ENCODE measurements at regions not wholly inside any gene's neighbourhood (a gene's known extent, or its start where the extent isn't known, plus 50 kb on each side); places are given as distances from the start of the nearest gene placed in this dataset.

GRCh38 chr7:52726493-52726892 lies 308.9 kb upstream of the POM121L12 start:
- Histone ChIP-seq H3K9me3 (no peaks in the 10 kb centered on the region), H3K27me3 (no peaks in the 10 kb centered on the region), H3K27ac (no peak overlapping the region), H3K4me1 (ENCODE audit: insufficient read depth) (no peaks in the 10 kb centered on the region), H3K36me3 (no peaks in the 10 kb centered on the region), H3K4me3 (no peak overlapping the region)
- intact Hi-C loops (cut with DNase I) = no loop called here
- DNase-seq = no peak
- 74 to 93% (median 89%) methylated on average over 3 of the region's 3 CpGs for WGBS, 3 donors
- TF ChIP-seq EP300 (IDR thresholded peaks at IDR 0.05) (no peak), CTCF (IDR thresholded peaks at IDR 0.05) (no peak), POLR2A (IDR thresholded peaks at IDR 0.05) (no peak)

- WGBS, 3 donors = 85 to 90% (median 86%) methylated on average over 5 of the region's 5 CpGs
- no peak overlapping the region for H3K4me3 ChIP-seq
- H3K4me1 ChIP-seq (ENCODE audit: insufficient read depth) = no peaks in the 10 kb centered on the region
- H3K36me3 ChIP-seq = no peaks in the 10 kb centered on the region
- H3K27ac ChIP-seq = no peak overlapping the region
- no peaks in the 10 kb centered on the region for H3K9me3 ChIP-seq
- H3K27me3 ChIP-seq = no peaks in the 10 kb centered on the region
- intact Hi-C loops (cut with DNase I) = no loop called here
- no peak for TF ChIP-seq CTCF (IDR thresholded peaks at IDR 0.05)
- TF ChIP-seq POLR2A (IDR thresholded peaks at IDR 0.05) = no peak
- no peak for TF ChIP-seq EP300 (IDR thresholded peaks at IDR 0.05)
- no peak for DNase-seq
These were observed 311.8 kb upstream of the POM121L12 start for GRCh38 chr7:52723606-52724005.

GRCh38 chr7:52720856-52721255 lies 314.6 kb upstream of the POM121L12 start:
- WGBS, 3 donors = 95 to 98% (median 97%) methylated on average over 2 of the region's 2 CpGs
- Histone ChIP-seq H3K4me1 (ENCODE audit: insufficient read depth) (no peaks in the 10 kb centered on the region), H3K36me3 (no peaks in the 10 kb centered on the region), H3K27me3 (no peaks in the 10 kb centered on the region), H3K4me3 (no peak overlapping the region), H3K9me3 (no peaks in the 10 kb centered on the region), H3K27ac (no peak overlapping the region)
- TF ChIP-seq EP300 (IDR thresholded peaks at IDR 0.05) (no peak), CTCF (IDR thresholded peaks at IDR 0.05) (no peak), POLR2A (IDR thresholded peaks at IDR 0.05) (no peak)
- intact Hi-C loops (cut with DNase I) = no loop called here
- DNase-seq = no peak

GRCh38 chr7:52719677-52720076 lies 315.8 kb upstream of the POM121L12 start:
- WGBS, 3 donors = 19 to 23% (median 23%) methylated on average over 3 of the region's 3 CpGs
- no peaks in the 10 kb centered on the region for H3K9me3 ChIP-seq
- H3K27ac ChIP-seq = no peak overlapping the region
- no peak for TF ChIP-seq CTCF (IDR thresholded peaks at IDR 0.05)
- TF ChIP-seq EP300 (IDR thresholded peaks at IDR 0.05) = no peak
- TF ChIP-seq POLR2A (IDR thresholded peaks at IDR 0.05) = no peak
- intact Hi-C loops (cut with DNase I) = no loop called here
- no peak overlapping the region for H3K4me3 ChIP-seq
- no peaks in the 10 kb centered on the region for H3K36me3 ChIP-seq
- DNase-seq = no peak
- no peaks in the 10 kb centered on the region for H3K4me1 ChIP-seq (ENCODE audit: insufficient read depth)
- H3K27me3 ChIP-seq = no peaks in the 10 kb centered on the region

GRCh38 chr7:52715701-52716100 lies 319.7 kb upstream of the POM121L12 start:
- WGBS, 3 donors = 91 to 94% (median 93%) methylated on average over 7 of the region's 7 CpGs
- intact Hi-C loops (cut with DNase I) = no loop called here
- Histone ChIP-seq H3K4me3 (no peak overlapping the region), H3K27me3 (no peaks in the 10 kb centered on the region), H3K9me3 (no peaks in the 10 kb centered on the region), H3K27ac (no peak overlapping the region), H3K4me1 (ENCODE audit: insufficient read depth) (no peaks in the 10 kb centered on the region), H3K36me3 (no peaks in the 10 kb centered on the region)
- TF ChIP-seq EP300 (IDR thresholded peaks at IDR 0.05) (no peak), POLR2A (IDR thresholded peaks at IDR 0.05) (no peak), CTCF (IDR thresholded peaks at IDR 0.05) (no peak)
- no peak for DNase-seq
